K562 (cell line): ENCODE measurements at regions not wholly inside any gene's neighbourhood (a gene's known extent, or its start where the extent isn't known, plus 50 kb on each side); places are given as distances from the start of the nearest gene placed in this dataset.
A peak's percentile ranks its signal among the peaks of the same experiment; 100 is the strongest.

Experiments used
- BRD9 ChIP-seq: fragments of 450-650 bp; IDR thresholded peaks from 2 replicates; pipeline ENCODE4 v1.6.1; 2018; ENCODE audit warnings: low read depth; ENCODE audit not compliant: partially characterized antibody
- CC2D1A ChIP-seq: fragments of 450-650 bp; IDR thresholded peaks from 2 replicates; pipeline ENCODE4 v1.6.1; 2017; ENCODE audit warnings: mild to moderate bottlenecking
- CHD2 ChIP-seq: IDR thresholded peaks from 2 replicates; pipeline ENCODE4 v1.6.1; 2011; ENCODE audit warnings: low read depth, low read length
- ETV5 ChIP-seq: sonication (generic); formaldehyde crosslinking; IDR thresholded peaks from 2 replicates; pipeline ENCODE4 v1.4.0; 2020; ENCODE audit warnings: low read depth, mild to moderate bottlenecking, missing genetic modification reagents
- GMEB1 ChIP-seq: fragments of 250-450 bp; sonication (Bioruptor Pico); IDR thresholded peaks from 2 replicates; pipeline ENCODE4 v1.4.0; 2020; ENCODE audit warnings: mild to moderate bottlenecking
- HDAC2 ChIP-seq: fragments of 450-650 bp; IDR thresholded peaks from 2 replicates; pipeline ENCODE4 v1.6.1; 2016; ENCODE audit warnings: mild to moderate bottlenecking
- KLF1 ChIP-seq: fragments of 450-650 bp; IDR thresholded peaks from 2 replicates; pipeline ENCODE4 v1.6.1; 2016; ENCODE audit warnings: missing genetic modification characterization, missing compliant biosample characterization
- MCM5 ChIP-seq: fragments of 450-650 bp; IDR thresholded peaks from 2 replicates; pipeline ENCODE4 v1.6.1; 2016; ENCODE audit warnings: low read depth
- POLR3A ChIP-seq: IDR thresholded peaks from 2 replicates; pipeline ENCODE4 v1.6.1; 2011; ENCODE audit warnings: borderline replicate concordance, mild to moderate bottlenecking, moderate library complexity; ENCODE audit not compliant: insufficient read length, insufficient read depth; ENCODE audit errors: extremely low read depth
- PRMT5 ChIP-seq: sonication (generic); formaldehyde crosslinking; IDR thresholded peaks from 2 replicates; pipeline ENCODE4 v1.5.0; 2020; ENCODE audit warnings: missing genetic modification reagents
- SLC30A9 ChIP-seq: fragments of 250-450 bp; sonication (Bioruptor Pico); IDR thresholded peaks from 2 replicates; pipeline ENCODE4 v1.8.0; 2022; ENCODE audit warnings: mild to moderate bottlenecking, moderate library complexity
- TCF7 ChIP-seq: sonication (generic); IDR thresholded peaks from 2 replicates; pipeline ENCODE4 v1.6.1; 2016; ENCODE audit warnings: antibody characterized with exemption, borderline replicate concordance
- ZNF174 ChIP-seq: fragments of 250-450 bp; sonication (Bioruptor Pico); IDR thresholded peaks from 2 replicates; pipeline ENCODE4 v1.4.0; 2020; ENCODE audit warnings: mild to moderate bottlenecking
- ZNF431 ChIP-seq: sonication (generic); formaldehyde crosslinking; IDR thresholded peaks from 2 replicates; pipeline ENCODE4 v1.8.0; 2022; ENCODE audit warnings: mild to moderate bottlenecking, missing genetic modification reagents
- ZZZ3 ChIP-seq: fragments of 450-650 bp; IDR thresholded peaks from 2 replicates; pipeline ENCODE4 v1.6.1; 2016; ENCODE audit warnings: antibody characterized with exemption, mild to moderate bottlenecking, moderate library complexity
- TF ChIP-seq, protein P1 (sequence below): fragments of 450-650 bp; IDR thresholded peaks from 2 replicates; pipeline ENCODE4 v1.6.1; 2014; ENCODE audit warnings: low read depth, mild to moderate bottlenecking, moderate library complexity, borderline replicate concordance
- TF ChIP-seq, protein P2 (sequence below): fragments of 200-800 bp; sonication (Bioruptor generic); IDR thresholded peaks from 2 replicates; pipeline ENCODE4 v1.6.1; 2017; ENCODE audit warnings: missing genetic modification characterization, missing compliant biosample characterization
- TF ChIP-seq, protein P3 (sequence below): IDR thresholded peaks from 3 replicates; pipeline ENCODE4 v1.6.1; 2011; ENCODE audit warnings: borderline replicate concordance, mild to moderate bottlenecking; ENCODE audit not compliant: insufficient read length, insufficient read depth
- TF ChIP-seq, protein P4 (sequence below): fragments of 450-650 bp; IDR thresholded peaks from 2 replicates; pipeline ENCODE4 v1.6.1; 2017; ENCODE audit warnings: antibody characterized with exemption, mild to moderate bottlenecking

DNA sequence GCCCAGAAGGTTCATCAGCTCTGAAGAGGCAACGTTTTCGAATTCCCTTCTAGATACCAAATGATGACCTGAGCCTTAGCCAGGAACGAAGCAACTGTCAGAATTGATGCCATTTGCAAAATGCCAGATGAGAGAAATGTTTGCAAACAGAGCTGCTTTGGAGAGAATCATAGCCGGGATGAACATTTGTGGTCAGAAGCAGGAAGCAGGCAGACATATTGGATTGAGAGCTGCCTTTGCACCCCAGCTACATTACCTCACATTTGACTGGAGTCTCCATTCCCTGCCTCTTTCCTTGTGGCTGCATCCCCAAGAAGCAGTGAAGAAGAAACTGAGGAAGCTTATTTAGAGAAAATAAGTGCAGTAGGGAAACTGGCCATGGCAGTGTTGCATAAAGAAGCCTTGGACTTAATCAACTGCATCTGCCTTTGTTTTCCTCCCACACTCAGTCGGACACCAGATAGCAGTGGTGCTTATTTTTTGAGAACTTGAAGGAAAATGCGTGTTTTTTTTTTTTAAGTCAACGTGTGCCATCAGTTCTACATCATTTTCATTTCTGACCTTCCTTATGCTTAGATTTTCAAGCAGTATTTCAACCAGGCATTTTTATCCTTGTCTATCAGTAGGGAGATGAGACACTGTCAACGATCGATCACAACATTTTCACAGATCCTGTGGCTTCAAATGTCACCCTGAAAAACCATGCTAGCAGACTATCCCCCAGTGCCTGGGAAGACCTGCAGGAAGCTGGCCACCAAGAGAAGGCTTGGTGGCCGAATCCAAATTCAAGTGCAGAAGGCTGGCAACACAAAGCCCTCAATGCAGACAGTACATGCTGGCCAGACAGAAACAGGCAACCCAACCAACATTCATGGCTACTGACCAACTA is 541.2 kb upstream of the JARID2 start (continued):
- TF ChIP-seq TCF7 (no peak), CHD2 (no peak), POLR3A (no peak), PRMT5 (CRISPR knock-in tag) (no peak), MCM5 (no peak), ZNF431 (no peak), ZNF174 (CRISPR knock-in tag) (no peak), GMEB1 (CRISPR knock-in tag) (no peak), BRD9 (no peak), ZZZ3 (no peak), SLC30A9 (CRISPR knock-in tag) (no peak), KLF1 (no peak), CC2D1A (no peak), ETV5 (CRISPR knock-in tag) (no peak), HDAC2 (no peak)
- TF ChIP-seq, protein P1, sequence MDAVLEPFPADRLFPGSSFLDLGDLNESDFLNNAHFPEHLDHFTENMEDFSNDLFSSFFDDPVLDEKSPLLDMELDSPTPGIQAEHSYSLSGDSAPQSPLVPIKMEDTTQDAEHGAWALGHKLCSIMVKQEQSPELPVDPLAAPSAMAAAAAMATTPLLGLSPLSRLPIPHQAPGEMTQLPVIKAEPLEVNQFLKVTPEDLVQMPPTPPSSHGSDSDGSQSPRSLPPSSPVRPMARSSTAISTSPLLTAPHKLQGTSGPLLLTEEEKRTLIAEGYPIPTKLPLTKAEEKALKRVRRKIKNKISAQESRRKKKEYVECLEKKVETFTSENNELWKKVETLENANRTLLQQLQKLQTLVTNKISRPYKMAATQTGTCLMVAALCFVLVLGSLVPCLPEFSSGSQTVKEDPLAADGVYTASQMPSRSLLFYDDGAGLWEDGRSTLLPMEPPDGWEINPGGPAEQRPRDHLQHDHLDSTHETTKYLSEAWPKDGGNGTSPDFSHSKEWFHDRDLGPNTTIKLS = no peak
- TF ChIP-seq, protein P2, sequence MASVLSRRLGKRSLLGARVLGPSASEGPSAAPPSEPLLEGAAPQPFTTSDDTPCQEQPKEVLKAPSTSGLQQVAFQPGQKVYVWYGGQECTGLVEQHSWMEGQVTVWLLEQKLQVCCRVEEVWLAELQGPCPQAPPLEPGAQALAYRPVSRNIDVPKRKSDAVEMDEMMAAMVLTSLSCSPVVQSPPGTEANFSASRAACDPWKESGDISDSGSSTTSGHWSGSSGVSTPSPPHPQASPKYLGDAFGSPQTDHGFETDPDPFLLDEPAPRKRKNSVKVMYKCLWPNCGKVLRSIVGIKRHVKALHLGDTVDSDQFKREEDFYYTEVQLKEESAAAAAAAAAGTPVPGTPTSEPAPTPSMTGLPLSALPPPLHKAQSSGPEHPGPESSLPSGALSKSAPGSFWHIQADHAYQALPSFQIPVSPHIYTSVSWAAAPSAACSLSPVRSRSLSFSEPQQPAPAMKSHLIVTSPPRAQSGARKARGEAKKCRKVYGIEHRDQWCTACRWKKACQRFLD (CRISPR knock-in tag) = peak; percentile 91
- TF ChIP-seq, protein P3, sequence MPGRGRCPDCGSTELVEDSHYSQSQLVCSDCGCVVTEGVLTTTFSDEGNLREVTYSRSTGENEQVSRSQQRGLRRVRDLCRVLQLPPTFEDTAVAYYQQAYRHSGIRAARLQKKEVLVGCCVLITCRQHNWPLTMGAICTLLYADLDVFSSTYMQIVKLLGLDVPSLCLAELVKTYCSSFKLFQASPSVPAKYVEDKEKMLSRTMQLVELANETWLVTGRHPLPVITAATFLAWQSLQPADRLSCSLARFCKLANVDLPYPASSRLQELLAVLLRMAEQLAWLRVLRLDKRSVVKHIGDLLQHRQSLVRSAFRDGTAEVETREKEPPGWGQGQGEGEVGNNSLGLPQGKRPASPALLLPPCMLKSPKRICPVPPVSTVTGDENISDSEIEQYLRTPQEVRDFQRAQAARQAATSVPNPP = no peak
- TF ChIP-seq, protein P4, sequence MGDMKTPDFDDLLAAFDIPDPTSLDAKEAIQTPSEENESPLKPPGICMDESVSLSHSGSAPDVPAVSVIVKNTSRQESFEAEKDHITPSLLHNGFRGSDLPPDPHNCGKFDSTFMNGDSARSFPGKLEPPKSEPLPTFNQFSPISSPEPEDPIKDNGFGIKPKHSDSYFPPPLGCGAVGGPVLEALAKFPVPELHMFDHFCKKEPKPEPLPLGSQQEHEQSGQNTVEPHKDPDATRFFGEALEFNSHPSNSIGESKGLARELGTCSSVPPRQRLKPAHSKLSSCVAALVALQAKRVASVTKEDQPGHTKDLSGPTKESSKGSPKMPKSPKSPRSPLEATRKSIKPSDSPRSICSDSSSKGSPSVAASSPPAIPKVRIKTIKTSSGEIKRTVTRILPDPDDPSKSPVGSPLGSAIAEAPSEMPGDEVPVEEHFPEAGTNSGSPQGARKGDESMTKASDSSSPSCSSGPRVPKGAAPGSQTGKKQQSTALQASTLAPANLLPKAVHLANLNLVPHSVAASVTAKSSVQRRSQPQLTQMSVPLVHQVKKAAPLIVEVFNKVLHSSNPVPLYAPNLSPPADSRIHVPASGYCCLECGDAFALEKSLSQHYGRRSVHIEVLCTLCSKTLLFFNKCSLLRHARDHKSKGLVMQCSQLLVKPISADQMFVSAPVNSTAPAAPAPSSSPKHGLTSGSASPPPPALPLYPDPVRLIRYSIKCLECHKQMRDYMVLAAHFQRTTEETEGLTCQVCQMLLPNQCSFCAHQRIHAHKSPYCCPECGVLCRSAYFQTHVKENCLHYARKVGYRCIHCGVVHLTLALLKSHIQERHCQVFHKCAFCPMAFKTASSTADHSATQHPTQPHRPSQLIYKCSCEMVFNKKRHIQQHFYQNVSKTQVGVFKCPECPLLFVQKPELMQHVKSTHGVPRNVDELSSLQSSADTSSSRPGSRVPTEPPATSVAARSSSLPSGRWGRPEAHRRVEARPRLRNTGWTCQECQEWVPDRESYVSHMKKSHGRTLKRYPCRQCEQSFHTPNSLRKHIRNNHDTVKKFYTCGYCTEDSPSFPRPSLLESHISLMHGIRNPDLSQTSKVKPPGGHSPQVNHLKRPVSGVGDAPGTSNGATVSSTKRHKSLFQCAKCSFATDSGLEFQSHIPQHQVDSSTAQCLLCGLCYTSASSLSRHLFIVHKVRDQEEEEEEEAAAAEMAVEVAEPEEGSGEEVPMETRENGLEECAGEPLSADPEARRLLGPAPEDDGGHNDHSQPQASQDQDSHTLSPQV = peak; percentile 57; the same call in 1 of the 2 replicates
